Lung (tissue), 11 donors: ENCODE measurements at regions not wholly inside any gene's neighbourhood (a gene's known extent, or its start where the extent isn't known, plus 50 kb on each side); places are given as distances from the start of the nearest gene placed in this dataset.
"Not testable (repeated sequence)": the region's sequence is repeated elsewhere in the genome, so short reads cannot be mapped to it uniquely, and the experiment has no call there.

Experiments
- ATAC-seq: fragments of 200-7000 bp; cut with Tn5 transposase; one replicate; pipeline ENCODE4 v1.9.1; 2020; ENCODE audit warnings: moderate number of reproducible peaks; ENCODE audit not compliant: insufficient read depth, low FRiP score
- DNase-seq, 3 donors: peaks; one replicate each; pipeline ENCODE4 v3.0.0-alpha.2; 2013 to 2017
- H3K27ac ChIP-seq, 2 donors: one replicate each; pipeline ENCODE4 v1.5.1; 2013; ENCODE audit warnings: mild to moderate bottlenecking in 2 of 2, moderate library complexity in 2 of 2, control low read depth in 1 of 2, inconsistent platforms in 1 of 2, low read depth in 1 of 2, low read length in 1 of 2
- H3K27me3 ChIP-seq, 3 donors: one replicate each; pipeline ENCODE4 v1.5.1; 2013; ENCODE audit warnings: low read length in 2 of 3; ENCODE audit not compliant: control insufficient read depth in 3 of 3, insufficient read depth in 3 of 3
- H3K36me3 ChIP-seq, 4 donors: one replicate each; pipeline ENCODE4 v1.5.1; 2013; ENCODE audit warnings: low read length in 4 of 4, mild to moderate bottlenecking in 1 of 4, moderate library complexity in 1 of 4; ENCODE audit not compliant: control insufficient read depth in 4 of 4, insufficient read depth in 4 of 4
- H3K4me1 ChIP-seq, 5 donors: one replicate each; pipeline ENCODE4 v1.5.1; 2013; ENCODE audit warnings: low read length in 5 of 5, mild to moderate bottlenecking in 2 of 5, moderate library complexity in 1 of 5; ENCODE audit not compliant: control insufficient read depth in 5 of 5, insufficient read depth in 5 of 5
- H3K4me3 ChIP-seq: one replicate; pipeline ENCODE4 v1.5.1; 2013; ENCODE audit warnings: mild to moderate bottlenecking, control low read depth, moderate library complexity
- H3K9ac ChIP-seq, 2 donors: one replicate each; pipeline ENCODE4 v1.5.1; 2013; ENCODE audit warnings: low read length in 2 of 2, control low read depth in 1 of 2; ENCODE audit not compliant: insufficient read depth in 1 of 2
- H3K9me3 ChIP-seq, 4 donors: one replicate each; pipeline ENCODE4 v1.5.1; 2013; ENCODE audit warnings: low read length in 3 of 4, mild to moderate bottlenecking in 1 of 4, moderate library complexity in 1 of 4; ENCODE audit not compliant: control insufficient read depth in 4 of 4, insufficient read depth in 3 of 4
- CTCF ChIP-seq: IDR thresholded peaks from 2 replicates; pipeline ENCODE4 v1.5.1; 2012; ENCODE audit warnings: mild to moderate bottlenecking; ENCODE audit errors: control extremely low read depth, extremely low read depth
- WGBS, 2 donors: extraction: QIAGEN DNeasy Blood & Tissue Kit; methylation state at CpG; one replicate each; pipeline ENCODE4 v1.1.7; 2013; 5-methylcytosine and 5-hydroxymethylcytosine counted together
- donor health status: control.
- donor health status: control.
- donor health status: Bipolar disorder and iron deficiency.
- donor health status: healthy.
- donor health status: DM: yes; HTN: yes; CAD: no.

DNA sequence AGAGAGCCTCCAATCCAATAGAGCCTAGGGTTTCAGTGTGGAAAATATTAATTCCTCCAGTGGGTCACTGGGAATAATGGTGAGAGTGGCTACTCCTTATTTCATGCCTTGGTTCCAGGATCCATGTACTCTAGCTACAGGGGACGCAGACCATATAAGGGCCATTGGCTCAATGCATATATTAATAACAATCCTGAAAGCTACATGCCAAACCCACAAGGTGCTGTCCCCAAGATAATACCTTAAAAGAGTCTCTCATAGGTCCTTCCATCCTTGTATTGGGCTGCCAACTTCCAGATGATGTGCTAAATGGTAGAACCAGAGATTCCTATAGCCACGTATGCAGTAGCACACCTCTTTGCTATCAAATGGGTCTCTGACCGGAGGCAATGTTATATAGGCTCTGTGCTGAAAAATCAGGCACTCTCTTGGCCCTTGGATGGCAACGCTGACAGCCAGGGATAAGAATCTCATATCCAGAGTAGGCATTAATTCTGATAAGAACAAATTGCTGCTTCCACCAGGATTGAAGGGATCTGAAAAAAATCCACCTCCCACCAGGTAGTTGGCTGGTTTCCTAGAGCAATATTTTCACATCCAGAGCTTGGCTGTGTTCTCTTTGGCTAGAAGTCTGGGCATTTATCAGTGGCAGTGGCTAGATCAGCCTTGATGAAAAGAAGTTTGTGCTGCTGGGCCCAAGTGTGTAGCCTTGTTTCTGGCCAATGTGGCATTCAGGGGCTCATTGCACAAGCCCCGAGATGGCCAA is 218.1 kb upstream of the MGAT5 start:
- WGBS, 2 donors, result 81 to 87% methylated on average over 5 of the region's 5 CpGs

DNA sequence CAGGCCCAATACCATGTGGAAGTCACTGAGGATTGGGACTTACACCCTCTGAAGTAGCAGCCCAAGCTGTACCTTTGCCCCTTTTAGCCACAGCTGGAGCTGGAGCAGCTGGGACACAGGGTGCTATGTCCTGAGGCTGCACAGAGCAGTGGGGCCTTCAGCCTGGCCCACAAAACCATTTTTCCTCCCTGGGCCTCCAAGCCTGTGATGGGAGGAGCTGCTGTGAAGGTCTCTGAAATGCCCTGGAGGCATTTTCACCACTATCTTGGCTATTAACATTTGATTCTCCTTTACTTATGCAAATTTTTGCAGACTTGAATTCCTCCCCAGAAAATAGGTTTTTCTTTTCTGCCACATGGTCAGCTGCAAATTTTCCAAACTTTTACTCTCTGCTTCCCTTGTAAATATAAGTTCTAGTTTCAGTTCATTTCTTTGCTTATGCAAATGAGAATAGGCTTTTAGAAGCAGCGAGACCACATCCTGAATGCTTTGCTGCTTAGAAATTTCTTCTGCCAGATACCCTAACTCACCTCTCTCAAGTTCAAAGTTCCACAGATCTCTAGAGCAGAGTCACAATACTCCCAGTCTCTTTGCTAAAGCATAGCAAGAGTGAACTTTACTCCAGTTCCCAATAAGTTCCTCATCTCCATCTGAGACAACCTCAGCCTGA is 213.8 kb upstream of the MGAT5 start:
- DNase-seq, result no peak
- Histone ChIP-seq H3K27me3 (peaks cover 0 to under 1% (median 0%) of the 10 kb centered on the region in 3 donors), H3K9ac (no peak overlapping the region), H3K27ac (no peak overlapping the region), H3K4me3 (no peak overlapping the region), H3K4me1 (no peaks in the 10 kb centered on the region), H3K9me3 (peaks cover 0 to 9% (median 0%) of the 10 kb centered on the region in 4 donors), H3K36me3 (no peaks in the 10 kb centered on the region)
- ATAC-seq, result no peak
- no peak for TF ChIP-seq CTCF
- WGBS, 2 donors, result 72 to 90% methylated on average over 1 of the region's 1 CpG

More for the DNA sequence above, 218.1 kb upstream of the MGAT5 start:
- ATAC-seq, result no peak
- H3K9ac ChIP-seq, result no peak overlapping the region
- peaks cover 0 to 4% (median 0%) of the 10 kb centered on the region in 3 donors for H3K27me3 ChIP-seq
- H3K9me3 ChIP-seq, result peaks cover 0 to 9% (median 0%) of the 10 kb centered on the region in 4 donors
- no peaks in the 10 kb centered on the region for H3K4me1 ChIP-seq
- no peak for DNase-seq
- no peak overlapping the region for H3K4me3 ChIP-seq
- TF ChIP-seq CTCF, result no peak
- no peaks in the 10 kb centered on the region for H3K36me3 ChIP-seq
- no peak overlapping the region for H3K27ac ChIP-seq

DNA sequence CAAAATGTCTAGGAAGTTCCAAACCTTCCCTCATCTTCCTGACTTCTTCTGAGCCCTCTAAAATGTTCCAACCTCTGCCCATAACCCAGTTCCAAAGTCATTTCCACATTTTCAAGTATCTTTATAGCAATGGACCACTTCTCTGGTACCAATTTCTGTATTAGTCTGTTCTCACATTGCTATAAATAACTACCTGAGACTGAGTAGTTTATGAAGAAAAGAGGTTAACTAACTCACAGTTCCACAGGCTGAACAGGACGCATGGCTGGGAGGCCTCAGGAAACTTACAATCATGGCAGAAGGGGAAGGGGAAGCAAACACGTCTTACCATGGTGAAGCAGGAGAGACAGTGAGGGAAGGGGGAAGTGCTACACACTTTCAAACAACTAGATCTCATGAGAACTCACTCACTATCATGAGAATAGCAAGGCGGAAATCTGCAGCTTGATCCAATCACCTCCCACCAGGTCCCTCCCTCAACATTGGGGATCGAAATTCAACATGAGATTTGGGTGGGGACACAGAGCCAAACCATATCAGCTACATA is 213.2 kb upstream of the MGAT5 start:
- H3K27me3 ChIP-seq, H3K9me3 ChIP-seq, H3K27ac ChIP-seq, H3K9ac ChIP-seq, H3K4me1 ChIP-seq, DNase-seq, H3K36me3 ChIP-seq, H3K4me3 ChIP-seq, ATAC-seq: not testable (repeated sequence)
- WGBS, 2 donors, result 68 to 75% methylated on average over 4 of the region's 4 CpGs

GRCh38 chr2:134041877-134042276 is 212.0 kb upstream of the MGAT5 start:
- no peaks in the 10 kb centered on the region for H3K36me3 ChIP-seq
- no peak overlapping the region for H3K27ac ChIP-seq
- H3K27me3 ChIP-seq, result no peaks in the 10 kb centered on the region
- ATAC-seq, result no peak
- H3K4me3 ChIP-seq, result no peak overlapping the region
- peaks cover 0 to 9% (median 0%) of the 10 kb centered on the region in 4 donors for H3K9me3 ChIP-seq
- H3K9ac ChIP-seq, result no peak overlapping the region
- no peak for TF ChIP-seq CTCF
- H3K4me1 ChIP-seq, result no peaks in the 10 kb centered on the region
- DNase-seq, result no peak

DNA sequence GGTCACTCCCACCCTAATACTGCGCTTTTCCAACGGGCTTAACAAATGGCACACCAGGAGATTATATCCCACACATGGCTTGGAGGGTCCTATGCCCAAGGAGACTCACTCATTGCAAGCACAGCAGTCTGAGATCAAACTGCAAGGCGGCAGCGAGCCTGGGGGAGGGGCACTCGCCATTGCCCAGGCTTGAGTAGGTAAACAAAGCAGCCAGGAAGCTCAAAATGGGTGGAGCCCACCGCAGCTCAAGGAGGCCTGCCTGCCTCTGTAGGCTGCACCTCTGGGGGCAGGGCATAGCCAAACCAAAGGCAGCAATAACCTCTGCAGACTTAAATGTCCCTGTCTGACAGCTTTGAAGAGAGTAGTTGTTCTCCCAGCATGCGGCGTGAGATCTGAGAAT is 210.8 kb upstream of the MGAT5 start:
- not testable (repeated sequence) for H3K9ac ChIP-seq, ATAC-seq, H3K4me1 ChIP-seq, H3K27ac ChIP-seq, H3K4me3 ChIP-seq, H3K27me3 ChIP-seq, DNase-seq, H3K9me3 ChIP-seq, H3K36me3 ChIP-seq
- WGBS, 2 donors, result 87 to 90% methylated on average over 7 to 8 of the region's 8 CpGs
